Panc1 (cell line): ENCODE measurements at regions not wholly inside any gene's neighbourhood (a gene's known extent, or its start where the extent isn't known, plus 50 kb on each side); places are given as distances from the start of the nearest gene placed in this dataset.

ENCODE experiments used
- POLR2AphosphoS5 ChIP-seq: IDR thresholded peaks from 2 replicates; pipeline ENCODE4 v1.6.1; 2012; ENCODE audit warnings: mild to moderate bottlenecking, low read depth, low read length, moderate library complexity
- SIN3A ChIP-seq: IDR thresholded peaks from 2 replicates; pipeline ENCODE4 v1.6.1; 2012; ENCODE audit warnings: low read depth, mild to moderate bottlenecking, low read length, moderate library complexity, borderline replicate concordance; ENCODE audit not compliant: insufficient read depth
- TF ChIP-seq, protein P1 (sequence below), 2 experiments: IDR thresholded peaks; 2 replicates each; pipeline ENCODE4 v1.6.1; 2011 to 2012; ENCODE audit warnings: low read depth in 2 of 2, control low read depth in 1 of 2, low read length in 1 of 2, mild to moderate bottlenecking in 1 of 2, moderate library complexity in 1 of 2; ENCODE audit not compliant: insufficient read depth in 1 of 2
- TF ChIP-seq, protein P2 (sequence below): fragments of 450-650 bp; IDR thresholded peaks from 2 replicates; pipeline ENCODE4 v1.5.1; 2017; ENCODE audit warnings: mild to moderate bottlenecking

DNA sequence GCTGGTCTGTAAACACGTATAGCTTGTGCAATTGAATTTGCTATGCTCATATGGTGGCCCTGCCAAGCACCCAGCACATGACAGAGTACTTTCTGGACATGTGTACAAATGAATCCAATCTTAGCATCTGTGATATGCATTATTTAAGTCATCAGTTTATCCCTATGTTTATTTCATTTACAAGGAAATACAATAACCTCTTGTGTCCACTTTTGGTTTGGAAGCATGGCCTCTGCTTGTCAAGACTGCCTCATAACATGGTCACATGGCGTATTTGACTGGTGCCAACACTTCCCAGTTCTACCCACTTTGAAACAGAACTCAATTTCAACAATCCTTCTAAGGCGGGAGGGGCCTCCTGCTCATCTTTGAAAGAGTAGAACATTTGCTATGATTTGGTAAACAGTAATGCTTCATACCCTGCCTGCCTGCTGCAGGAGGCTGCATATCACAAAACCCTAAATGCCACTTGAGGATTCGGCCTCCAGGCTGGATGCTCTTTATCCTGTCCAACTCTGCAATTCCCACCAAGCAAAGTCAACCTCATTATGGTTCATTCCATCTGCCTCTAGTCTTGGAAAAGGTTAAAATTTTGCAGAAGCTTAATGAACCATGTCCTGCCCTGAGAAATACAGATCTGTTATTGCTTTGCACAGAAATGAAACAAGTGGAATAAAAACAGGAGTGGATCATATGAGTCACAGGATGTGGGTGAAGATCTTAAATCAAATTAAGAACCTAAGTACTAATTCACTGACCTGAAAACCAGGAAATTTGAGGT is 151.3 kb downstream of the CYSLTR2 start:
- TF ChIP-seq SIN3A (no peak), POLR2AphosphoS5 (no peak)
- TF ChIP-seq, protein P1, sequence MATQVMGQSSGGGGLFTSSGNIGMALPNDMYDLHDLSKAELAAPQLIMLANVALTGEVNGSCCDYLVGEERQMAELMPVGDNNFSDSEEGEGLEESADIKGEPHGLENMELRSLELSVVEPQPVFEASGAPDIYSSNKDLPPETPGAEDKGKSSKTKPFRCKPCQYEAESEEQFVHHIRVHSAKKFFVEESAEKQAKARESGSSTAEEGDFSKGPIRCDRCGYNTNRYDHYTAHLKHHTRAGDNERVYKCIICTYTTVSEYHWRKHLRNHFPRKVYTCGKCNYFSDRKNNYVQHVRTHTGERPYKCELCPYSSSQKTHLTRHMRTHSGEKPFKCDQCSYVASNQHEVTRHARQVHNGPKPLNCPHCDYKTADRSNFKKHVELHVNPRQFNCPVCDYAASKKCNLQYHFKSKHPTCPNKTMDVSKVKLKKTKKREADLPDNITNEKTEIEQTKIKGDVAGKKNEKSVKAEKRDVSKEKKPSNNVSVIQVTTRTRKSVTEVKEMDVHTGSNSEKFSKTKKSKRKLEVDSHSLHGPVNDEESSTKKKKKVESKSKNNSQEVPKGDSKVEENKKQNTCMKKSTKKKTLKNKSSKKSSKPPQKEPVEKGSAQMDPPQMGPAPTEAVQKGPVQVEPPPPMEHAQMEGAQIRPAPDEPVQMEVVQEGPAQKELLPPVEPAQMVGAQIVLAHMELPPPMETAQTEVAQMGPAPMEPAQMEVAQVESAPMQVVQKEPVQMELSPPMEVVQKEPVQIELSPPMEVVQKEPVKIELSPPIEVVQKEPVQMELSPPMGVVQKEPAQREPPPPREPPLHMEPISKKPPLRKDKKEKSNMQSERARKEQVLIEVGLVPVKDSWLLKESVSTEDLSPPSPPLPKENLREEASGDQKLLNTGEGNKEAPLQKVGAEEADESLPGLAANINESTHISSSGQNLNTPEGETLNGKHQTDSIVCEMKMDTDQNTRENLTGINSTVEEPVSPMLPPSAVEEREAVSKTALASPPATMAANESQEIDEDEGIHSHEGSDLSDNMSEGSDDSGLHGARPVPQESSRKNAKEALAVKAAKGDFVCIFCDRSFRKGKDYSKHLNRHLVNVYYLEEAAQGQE (IDR thresholded peaks at IDR 0.05; ENCODE audit: insufficient read depth in 1 of 2, low read depth in 2 of 2, low read length in 1 of 2) = no peak
- TF ChIP-seq, protein P2, sequence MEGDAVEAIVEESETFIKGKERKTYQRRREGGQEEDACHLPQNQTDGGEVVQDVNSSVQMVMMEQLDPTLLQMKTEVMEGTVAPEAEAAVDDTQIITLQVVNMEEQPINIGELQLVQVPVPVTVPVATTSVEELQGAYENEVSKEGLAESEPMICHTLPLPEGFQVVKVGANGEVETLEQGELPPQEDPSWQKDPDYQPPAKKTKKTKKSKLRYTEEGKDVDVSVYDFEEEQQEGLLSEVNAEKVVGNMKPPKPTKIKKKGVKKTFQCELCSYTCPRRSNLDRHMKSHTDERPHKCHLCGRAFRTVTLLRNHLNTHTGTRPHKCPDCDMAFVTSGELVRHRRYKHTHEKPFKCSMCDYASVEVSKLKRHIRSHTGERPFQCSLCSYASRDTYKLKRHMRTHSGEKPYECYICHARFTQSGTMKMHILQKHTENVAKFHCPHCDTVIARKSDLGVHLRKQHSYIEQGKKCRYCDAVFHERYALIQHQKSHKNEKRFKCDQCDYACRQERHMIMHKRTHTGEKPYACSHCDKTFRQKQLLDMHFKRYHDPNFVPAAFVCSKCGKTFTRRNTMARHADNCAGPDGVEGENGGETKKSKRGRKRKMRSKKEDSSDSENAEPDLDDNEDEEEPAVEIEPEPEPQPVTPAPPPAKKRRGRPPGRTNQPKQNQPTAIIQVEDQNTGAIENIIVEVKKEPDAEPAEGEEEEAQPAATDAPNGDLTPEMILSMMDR = no peak
